ENCODE measurements at regions not wholly inside any gene's neighbourhood (a gene's known extent, or its start where the extent isn't known, plus 50 kb on each side); places are given as distances from the start of the nearest gene placed in this dataset.
"Not testable (repeated sequence)": the region's sequence is repeated elsewhere in the genome, so short reads cannot be mapped to it uniquely, and the experiment has no call there.

- Histone ChIP-seq H3K4me3 (ENCODE audit: low read length) (no peak overlapping the region), H3K36me3 (replicated peaks; ENCODE audit: low read depth, low read length) (no peaks in the 10 kb centered on the region), H3K9ac (ENCODE audit: low read length) (no peak overlapping the region), H3K27ac (ENCODE audit: low read length) (no peak overlapping the region), H3K27me3 (ENCODE audit: low read depth, low read length) (no peaks in the 10 kb centered on the region), H3K4me1 (ENCODE audit: low read length) (no peaks in the 10 kb centered on the region), H3K4me2 (ENCODE audit: low read length) (no peak overlapping the region), H3K79me2 (ENCODE audit: low read length) (no peaks in the 10 kb centered on the region), H2AFZ (ENCODE audit: low read depth, low read length) (no peak overlapping the region), H3K9me3 (ENCODE audit: insufficient read depth, low read length) (no peaks in the 10 kb centered on the region), H4K20me1 (ENCODE audit: insufficient read depth, low read length) (no peaks in the 10 kb centered on the region)
- no peak for TF ChIP-seq CTCF (IDR thresholded peaks at IDR 0.05; ENCODE audit: low read depth, low read length)
These were observed 1565.5 kb upstream of the CDH9 start for GRCh38 chr5:28603869-28604268.

- Histone ChIP-seq H4K20me1 (ENCODE audit: insufficient read depth, low read length) (no peaks in the 10 kb centered on the region), H3K4me1 (ENCODE audit: low read length) (no peaks in the 10 kb centered on the region), H3K9ac (ENCODE audit: low read length) (no peak overlapping the region), H3K4me2 (ENCODE audit: low read length) (no peak overlapping the region), H2AFZ (ENCODE audit: low read depth, low read length) (no peak overlapping the region), H3K4me3 (ENCODE audit: low read length) (no peak overlapping the region), H3K9me3 (ENCODE audit: insufficient read depth, low read length) (no peaks in the 10 kb centered on the region), H3K36me3 (replicated peaks; ENCODE audit: low read depth, low read length) (no peaks in the 10 kb centered on the region), H3K27me3 (ENCODE audit: low read depth, low read length) (no peaks in the 10 kb centered on the region), H3K27ac (ENCODE audit: low read length) (no peak overlapping the region), H3K79me2 (ENCODE audit: low read length) (no peaks in the 10 kb centered on the region)
- TF ChIP-seq EZH2phosphoT487 (IDR thresholded peaks at IDR 0.05; ENCODE audit: low read depth) (no peak), CTCF (IDR thresholded peaks at IDR 0.05; ENCODE audit: low read depth, low read length) (no peak)
These were observed 1564.0 kb upstream of the CDH9 start for GRCh38 chr5:28602429-28602828.

- not testable (repeated sequence) for H4K20me1 ChIP-seq (ENCODE audit: insufficient read depth, low read length); H3K4me1 ChIP-seq (ENCODE audit: low read length); H3K36me3 ChIP-seq (replicated peaks; ENCODE audit: low read depth, low read length); H3K9me3 ChIP-seq (ENCODE audit: insufficient read depth, low read length); H3K9ac ChIP-seq (ENCODE audit: low read length); H3K4me3 ChIP-seq (ENCODE audit: low read length); H3K27ac ChIP-seq (ENCODE audit: low read length); H3K4me2 ChIP-seq (ENCODE audit: low read length); H2AFZ ChIP-seq (ENCODE audit: low read depth, low read length); H3K27me3 ChIP-seq (ENCODE audit: low read depth, low read length); H3K79me2 ChIP-seq (ENCODE audit: low read length)
These were observed 1558.3 kb upstream of the CDH9 start for GRCh38 chr5:28596707-28597106.

- no peak overlapping the region for H3K9ac ChIP-seq (ENCODE audit: low read length)
- no peaks in the 10 kb centered on the region for H3K27me3 ChIP-seq (ENCODE audit: low read depth, low read length)
- no peaks in the 10 kb centered on the region for H3K9me3 ChIP-seq (ENCODE audit: insufficient read depth, low read length)
- no peak overlapping the region for H3K27ac ChIP-seq (ENCODE audit: low read length)
- H3K79me2 ChIP-seq (ENCODE audit: low read length), result no peaks in the 10 kb centered on the region
- no peak overlapping the region for H2AFZ ChIP-seq (ENCODE audit: low read depth, low read length)
- no peaks in the 10 kb centered on the region for H3K36me3 ChIP-seq (replicated peaks; ENCODE audit: low read depth, low read length)
- H3K4me3 ChIP-seq (ENCODE audit: low read length), result no peak overlapping the region
- TF ChIP-seq EZH2phosphoT487 (IDR thresholded peaks at IDR 0.05; ENCODE audit: low read depth), result no peak
- TF ChIP-seq CTCF (IDR thresholded peaks at IDR 0.05; ENCODE audit: low read depth, low read length), result no peak
- H3K4me1 ChIP-seq (ENCODE audit: low read length), result no peaks in the 10 kb centered on the region
- H3K4me2 ChIP-seq (ENCODE audit: low read length), result no peak overlapping the region
- H4K20me1 ChIP-seq (ENCODE audit: insufficient read depth, low read length), result no peaks in the 10 kb centered on the region
These were observed 1542.2 kb upstream of the CDH9 start for GRCh38 chr5:28580616-28581015.

- H3K27ac ChIP-seq (ENCODE audit: low read length), result no peak overlapping the region
- H3K4me3 ChIP-seq (ENCODE audit: low read length), result no peak overlapping the region
- no peak overlapping the region; the same call in 1 of the 2 replicates for H2AFZ ChIP-seq (ENCODE audit: low read depth, low read length)
- no peak overlapping the region for H3K4me2 ChIP-seq (ENCODE audit: low read length)
- peak; percentile 45 for TF ChIP-seq CTCF (IDR thresholded peaks at IDR 0.05; ENCODE audit: low read depth, low read length)
- no peak for TF ChIP-seq EZH2phosphoT487 (IDR thresholded peaks at IDR 0.05; ENCODE audit: low read depth)
- H3K9me3 ChIP-seq (ENCODE audit: insufficient read depth, low read length), result no peaks in the 10 kb centered on the region
- no peaks in the 10 kb centered on the region for H3K4me1 ChIP-seq (ENCODE audit: low read length)
- no peaks in the 10 kb centered on the region for H3K79me2 ChIP-seq (ENCODE audit: low read length)
- H3K36me3 ChIP-seq (replicated peaks; ENCODE audit: low read depth, low read length), result no peaks in the 10 kb centered on the region
- no peaks in the 10 kb centered on the region for H3K27me3 ChIP-seq (ENCODE audit: low read depth, low read length)
- no peak overlapping the region for H3K9ac ChIP-seq (ENCODE audit: low read length)
- H4K20me1 ChIP-seq (ENCODE audit: insufficient read depth, low read length), result no peaks in the 10 kb centered on the region
These were observed 1537.6 kb upstream of the CDH9 start for GRCh38 chr5:28576022-28576421.

Measured in OCI-LY3 (cell line).